NCI-H510A treated with DMSO at 0.1 percent for 48 hours (cell line): ENCODE measurements at regions not wholly inside any gene's neighbourhood (a gene's known extent, or its start where the extent isn't known, plus 50 kb on each side); places are given as distances from the start of the nearest gene placed in this dataset.

Source experiments
- DNase-seq: peaks from one replicate; lab custom pipeline; 2025; lab: John Stamatoyannopoulos, UW

GRCh38 chr10:116792817-116793216 lies 50.5 kb upstream of the HSPA12A start:
- no peak for DNase-seq

GRCh38 chr10:116796469-116796868 lies 52.8 kb upstream of the ENO4 start:
- no peak for DNase-seq

- peak; percentile 74 for DNase-seq
Measured at GRCh38 chr10:116796910-116797513, 52.3 kb upstream of the ENO4 start.

- no peak for DNase-seq
Measured at GRCh38 chr10:116798859-116799258, 50.4 kb upstream of the ENO4 start.
